GM18868 (cell line): ENCODE measurements at regions not wholly inside any gene's neighbourhood (a gene's known extent, or its start where the extent isn't known, plus 50 kb on each side); places are given as distances from the start of the nearest gene placed in this dataset.
"Not testable (repeated sequence)": the region's sequence is repeated elsewhere in the genome, so short reads cannot be mapped to it uniquely, and the experiment has no call there.

Experiments
- ATAC-seq: cut with Tn5 transposase; IDR thresholded peaks from one replicate; pipeline ENCODE4 v1.9.1; 2021; ENCODE audit warnings: mild to moderate bottlenecking, moderate library complexity; ENCODE audit not compliant: unreplicated experiment

DNA sequence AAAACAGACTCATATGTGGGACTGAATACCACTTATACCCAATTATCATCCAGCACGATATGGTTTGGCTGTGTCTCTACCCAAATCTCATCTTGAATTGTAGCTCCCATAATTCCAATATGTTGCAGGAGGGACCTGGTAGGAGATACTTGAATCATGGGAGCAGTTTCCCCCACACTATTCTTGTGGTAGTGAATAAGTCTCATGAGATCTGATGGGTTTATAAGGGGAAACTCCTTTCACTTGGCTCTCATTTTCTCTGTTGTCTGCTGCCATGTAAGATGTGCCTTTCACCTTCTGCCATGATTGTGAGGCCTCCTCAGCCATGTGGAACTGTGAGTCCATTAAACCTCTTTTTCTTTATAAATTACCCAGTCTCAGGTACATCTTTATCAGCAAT, 91.9 kb upstream of the FNDC3A start:
- ATAC-seq, result not testable (repeated sequence)

DNA sequence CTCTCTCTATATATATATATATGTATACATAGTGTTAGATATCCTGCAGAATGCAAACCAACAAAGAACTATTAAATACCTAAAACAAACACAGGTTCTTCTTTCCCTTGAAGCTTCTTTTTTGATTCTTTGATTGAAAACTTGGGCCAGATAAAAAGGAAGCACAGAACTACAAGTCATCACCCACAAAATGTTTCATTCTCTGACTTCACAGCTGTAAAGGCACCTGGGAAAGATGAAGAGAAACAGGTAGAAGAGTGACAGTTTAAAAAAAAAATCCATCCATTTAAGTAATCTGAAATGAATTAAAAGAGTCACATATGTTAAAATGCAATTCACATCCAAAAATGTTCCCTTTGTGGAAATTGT, 90.7 kb upstream of the FNDC3A start:
- no peak for ATAC-seq

- ATAC-seq, result no peak
Measured at GRCh38 chr13:48888613-48889012, 87.1 kb upstream of the FNDC3A start.

DNA sequence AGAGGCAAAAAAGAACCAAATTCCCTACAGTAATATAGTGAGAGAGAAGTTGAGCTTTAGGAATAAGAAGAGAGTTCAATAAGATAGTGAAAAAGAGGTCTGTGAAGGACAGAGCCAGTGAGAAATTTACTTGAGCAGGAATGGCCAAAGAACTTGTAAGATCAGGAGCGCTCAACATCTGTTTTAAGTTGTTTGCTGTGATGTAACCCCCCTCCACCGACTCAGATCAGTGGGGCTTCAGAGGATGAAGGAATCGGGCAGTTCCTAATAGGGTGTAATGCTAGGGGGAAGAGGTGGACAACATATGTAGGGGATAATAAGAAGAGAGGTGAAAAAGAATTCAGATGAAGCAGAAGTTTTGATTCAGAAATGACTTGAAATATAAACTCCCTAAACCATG, 85.3 kb upstream of the FNDC3A start:
- ATAC-seq, result no peak

DNA sequence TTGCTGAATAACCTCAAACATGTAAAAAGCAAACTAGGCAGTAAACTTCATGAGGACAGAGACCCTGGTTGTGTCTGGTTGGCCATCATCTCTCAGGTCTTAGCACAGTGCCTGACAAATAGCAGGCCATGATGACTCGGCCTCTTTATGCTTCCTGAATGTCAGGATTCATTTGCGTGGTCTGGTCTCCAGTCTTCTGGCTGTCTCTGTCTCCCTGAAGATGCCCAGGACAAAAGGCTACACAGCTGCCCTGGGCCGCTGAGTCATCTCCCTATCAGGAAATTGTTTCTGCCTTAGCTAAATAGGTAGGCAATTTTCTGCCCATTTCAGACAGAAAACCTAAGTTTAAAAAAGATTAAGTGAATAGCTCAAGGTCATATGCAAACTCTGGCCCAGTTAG, 84.1 kb upstream of the FNDC3A start:
- no peak for ATAC-seq

DNA sequence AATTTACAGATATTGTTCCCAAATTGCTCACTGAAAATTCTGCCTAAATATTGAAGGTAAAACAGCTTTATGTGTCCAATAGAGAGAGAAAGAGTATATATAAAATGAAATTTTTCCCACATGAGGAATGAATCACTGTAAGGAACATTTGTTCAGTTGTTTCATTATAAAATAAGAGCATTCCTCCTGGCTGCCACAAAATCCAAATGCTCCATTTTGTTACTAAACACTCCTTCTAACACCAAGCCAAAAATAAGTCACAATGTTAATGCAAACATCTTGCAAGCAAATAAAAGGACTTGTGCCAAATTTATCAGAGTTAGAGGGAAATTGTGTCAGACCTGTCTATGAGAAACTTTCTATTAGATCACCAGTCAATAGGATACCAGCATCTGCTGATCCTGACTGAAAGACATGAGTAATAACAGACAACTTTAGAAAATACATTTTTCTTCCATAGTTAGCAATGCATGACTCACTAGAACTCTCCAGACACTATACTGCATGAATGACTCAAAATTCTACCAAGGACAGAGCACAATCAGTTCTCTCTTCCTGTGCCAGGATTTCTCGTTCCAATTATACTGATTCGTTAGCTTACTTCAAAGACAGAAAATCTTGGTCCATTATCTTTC, 83.5 kb upstream of the FNDC3A start:
- ATAC-seq, result peak; percentile 99

DNA sequence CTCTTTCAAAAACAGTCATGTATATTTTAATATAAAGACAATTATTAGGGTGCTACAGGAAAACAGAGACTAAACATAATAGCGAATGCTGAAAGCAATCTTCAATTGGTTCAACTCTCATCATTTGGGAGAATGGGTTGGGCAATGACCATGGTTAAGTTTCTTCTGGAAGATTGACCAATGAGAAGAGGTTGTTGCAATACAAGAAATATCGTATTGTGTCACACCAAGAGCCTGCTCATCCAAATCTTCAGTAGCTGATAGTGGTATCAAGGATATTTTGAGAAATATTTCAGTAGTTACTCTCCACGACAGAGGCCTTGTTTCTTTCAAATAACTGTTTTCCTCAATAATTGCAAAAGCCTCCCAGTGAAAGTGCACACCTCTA, 83.0 kb upstream of the FNDC3A start:
- ATAC-seq, result no peak

DNA sequence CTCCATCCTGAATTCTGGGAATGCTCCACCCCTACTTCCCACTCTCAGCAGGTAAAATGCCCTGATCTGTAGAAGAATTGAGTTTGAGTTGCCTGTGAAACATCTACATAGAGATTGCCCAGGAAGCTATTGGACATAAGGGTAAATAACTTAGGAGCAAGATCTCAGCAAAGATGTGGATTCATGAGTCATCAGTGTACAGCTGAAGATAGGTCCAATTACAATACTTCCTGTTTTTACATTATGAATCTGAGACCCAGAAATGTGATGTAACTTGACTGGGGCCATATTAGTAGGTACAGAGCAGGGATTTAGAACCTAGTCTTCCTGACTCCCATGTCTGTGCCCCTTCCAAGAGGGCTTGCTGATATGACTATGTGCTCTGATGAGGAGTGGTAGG, 79.4 kb upstream of the FNDC3A start:
- no peak for ATAC-seq

DNA sequence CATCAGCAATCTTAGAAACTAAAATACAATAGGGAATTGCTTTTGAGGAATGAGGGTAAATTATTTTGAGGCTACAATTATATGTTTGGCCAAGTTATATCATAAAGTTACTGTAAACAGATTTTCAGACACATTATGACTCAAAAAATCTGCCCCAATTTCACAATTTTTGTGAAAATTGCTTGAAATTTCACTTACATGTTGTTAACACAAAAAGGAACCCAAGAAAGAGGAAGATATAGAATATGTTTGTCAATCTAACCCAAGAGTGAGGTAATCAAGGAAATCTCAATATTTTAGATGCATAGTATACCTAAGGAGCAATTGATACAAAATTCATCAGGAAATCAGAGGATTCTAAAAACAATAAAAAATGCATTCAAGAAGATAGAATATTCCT, 73.9 kb upstream of the FNDC3A start:
- no peak for ATAC-seq

DNA sequence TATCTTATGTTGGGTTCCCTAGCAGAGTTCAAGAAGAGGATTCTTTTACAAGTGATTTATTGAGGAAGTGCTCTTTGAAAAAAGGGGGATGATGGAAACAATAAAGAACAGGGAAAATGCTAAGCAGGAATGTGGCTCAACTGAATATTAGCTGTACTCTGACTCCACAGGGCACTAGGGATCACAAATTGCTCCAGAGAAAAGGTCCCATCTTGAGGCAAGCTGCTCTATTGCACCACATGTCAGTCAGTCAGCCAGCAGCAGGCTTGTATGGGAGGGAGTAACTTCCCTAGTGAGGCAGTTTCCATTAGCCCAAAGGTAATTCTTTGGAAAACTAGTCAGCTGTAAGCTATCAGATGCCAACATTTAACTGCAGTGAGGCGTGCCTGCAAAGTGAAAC, 73.3 kb upstream of the FNDC3A start:
- no peak for ATAC-seq

DNA sequence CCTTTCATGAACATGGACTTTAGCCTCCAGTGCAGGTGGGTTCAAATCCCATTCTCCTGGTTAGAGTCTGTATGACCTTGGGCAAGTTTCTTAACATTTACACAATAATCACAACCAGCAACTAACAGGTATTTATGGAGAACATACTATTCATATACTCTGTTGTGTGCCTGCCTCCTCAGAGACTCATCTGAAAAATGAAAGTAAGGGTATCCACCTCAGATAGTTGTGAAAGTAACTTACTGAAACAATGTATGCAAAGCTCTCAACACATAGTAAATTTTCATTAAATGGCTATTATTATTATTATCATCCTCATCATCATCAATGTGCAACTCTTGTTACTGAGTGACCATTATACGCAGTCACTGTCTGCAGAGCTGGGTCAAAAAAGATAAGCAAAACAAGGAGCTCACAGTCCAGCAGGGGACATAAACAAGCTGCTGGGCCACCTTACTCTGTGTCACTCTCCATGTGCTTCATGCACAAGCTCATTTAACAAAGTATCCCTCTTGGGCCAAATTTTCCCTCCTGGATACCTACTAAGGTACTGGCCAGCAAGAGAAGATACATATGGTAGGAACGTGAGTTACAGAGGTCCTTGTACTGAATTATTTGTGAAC, 70.9 kb upstream of the FNDC3A start:
- ATAC-seq, result no peak

- ATAC-seq, result no peak
Measured at GRCh38 chr13:48906200-48906599, 69.5 kb upstream of the FNDC3A start.

GRCh38 chr13:48908381-48909055, 67.2 kb upstream of the FNDC3A start:
- no peak for ATAC-seq

GRCh38 chr13:48909056-48909389, 66.7 kb upstream of the FNDC3A start:
- no peak for ATAC-seq

DNA sequence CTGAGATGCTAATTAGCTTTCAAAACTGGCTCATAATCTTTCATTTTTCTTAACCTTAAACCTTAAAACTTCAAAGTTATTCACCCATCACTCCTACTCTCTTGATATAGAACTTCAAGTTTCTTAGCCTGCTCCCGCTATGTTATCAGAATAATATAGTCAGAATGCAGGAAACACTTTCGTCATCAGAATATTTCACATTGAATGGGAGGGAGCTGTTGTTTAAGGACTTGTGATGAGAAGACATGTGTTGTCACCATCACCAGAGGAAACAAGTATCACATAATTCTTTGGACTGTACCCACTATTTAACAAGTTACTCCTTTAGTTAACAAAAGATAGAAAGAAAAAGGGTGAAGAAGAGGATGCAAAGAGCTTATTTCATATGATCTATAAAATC, 65.0 kb upstream of the FNDC3A start:
- ATAC-seq, result no peak

GRCh38 chr13:48919751-48920150, 56.0 kb upstream of the FNDC3A start:
- no peak for ATAC-seq

DNA sequence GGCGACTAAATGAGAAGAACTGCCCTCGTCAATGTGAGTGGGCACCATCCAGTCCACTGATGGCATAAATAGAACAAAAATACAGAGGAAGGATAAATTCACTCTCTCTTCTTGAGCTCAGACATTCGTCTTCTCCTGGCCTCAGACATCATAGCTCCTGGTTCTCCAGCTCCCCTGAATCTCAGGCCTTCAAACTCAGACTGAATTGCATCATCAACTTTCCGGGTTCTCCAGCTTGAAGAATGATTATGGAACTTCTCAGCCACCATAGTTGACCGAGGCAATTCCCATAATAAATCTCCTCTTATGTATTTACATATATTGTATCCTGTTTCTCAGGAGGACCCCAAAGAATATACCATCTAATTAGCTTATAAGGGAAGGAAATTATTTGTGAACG, 55.0 kb upstream of the FNDC3A start:
- ATAC-seq, result no peak

GRCh38 chr13:48923376-48923775, 52.3 kb upstream of the FNDC3A start:
- ATAC-seq, result no peak

GRCh38 chr13:48925001-48925400, 50.7 kb upstream of the FNDC3A start:
- ATAC-seq, result no peak
